Thyroid gland (tissue), 4 donors: ENCODE measurements at regions not wholly inside any gene's neighbourhood (a gene's known extent, or its start where the extent isn't known, plus 50 kb on each side); places are given as distances from the start of the nearest gene placed in this dataset.

Experiments
- DNase-seq, 2 donors: peaks; one replicate each; pipeline ENCODE4 v3.0.0-alpha.2; 2019
- H3K27ac ChIP-seq, 3 donors: fragments of 200-600 bp; sonication (generic); 1 replicate in 2 of 3; 2 replicates in 1 of 3; pipeline ENCODE4 v1.5.1; 2016 to 2019; ENCODE audit warnings: mild to moderate bottlenecking in 1 of 3, moderate library complexity in 1 of 3
- H3K27me3 ChIP-seq: fragments of 200-600 bp; sonication (generic); one replicate; pipeline ENCODE4 v1.5.1; 2019
- H3K36me3 ChIP-seq, 2 donors: fragments of 200-600 bp; sonication (generic); one replicate each; pipeline ENCODE4 v1.5.1; 2016 to 2019
- H3K4me1 ChIP-seq, 2 donors: fragments of 200-600 bp; sonication (generic); one replicate each; pipeline ENCODE4 v1.5.1; 2017 to 2019
- H3K4me3 ChIP-seq, 3 donors: fragments of 200-600 bp; sonication (generic); replicated peaks in 1 of 3; 1 replicate in 2 of 3; 2 replicates in 1 of 3; pipeline ENCODE4 v1.5.1; 2016; ENCODE audit warnings: mild to moderate bottlenecking in 1 of 3
- H3K9me3 ChIP-seq: fragments of 200-600 bp; sonication (generic); one replicate; pipeline ENCODE4 v1.5.1; 2017
- POLR2A ChIP-seq, 2 donors: fragments of 450-650 bp; IDR thresholded peaks; one replicate each; pipeline ENCODE4 v1.6.1; 2017; ENCODE audit warnings: antibody characterized with exemption in 2 of 2, mild to moderate bottlenecking in 2 of 2, moderate library complexity in 1 of 2
- WGBS, 2 donors: methylation state at CpG; one replicate each; pipeline ENCODE4 v1.1.5; 2017; 5-methylcytosine and 5-hydroxymethylcytosine counted together
- intact Hi-C: fragments of 100-400 bp; cut with DNase I; formaldehyde crosslinking; loops from one replicate; pipeline ENCODE4 v1.15.1; 2023
- TF ChIP-seq, protein P1 (sequence below), 6 experiments: fragments of 200-600 bp in 3 of 6; fragments of 450-650 bp in 3 of 6; sonication (generic) in 3 of 6; IDR thresholded peaks; one replicate each; pipeline ENCODE4 v1.5.1; 2016 to 2019; ENCODE audit warnings: antibody characterized with exemption in 6 of 6, mild to moderate bottlenecking in 2 of 6, inconsistent platforms in 1 of 6, moderate library complexity in 1 of 6

DNA sequence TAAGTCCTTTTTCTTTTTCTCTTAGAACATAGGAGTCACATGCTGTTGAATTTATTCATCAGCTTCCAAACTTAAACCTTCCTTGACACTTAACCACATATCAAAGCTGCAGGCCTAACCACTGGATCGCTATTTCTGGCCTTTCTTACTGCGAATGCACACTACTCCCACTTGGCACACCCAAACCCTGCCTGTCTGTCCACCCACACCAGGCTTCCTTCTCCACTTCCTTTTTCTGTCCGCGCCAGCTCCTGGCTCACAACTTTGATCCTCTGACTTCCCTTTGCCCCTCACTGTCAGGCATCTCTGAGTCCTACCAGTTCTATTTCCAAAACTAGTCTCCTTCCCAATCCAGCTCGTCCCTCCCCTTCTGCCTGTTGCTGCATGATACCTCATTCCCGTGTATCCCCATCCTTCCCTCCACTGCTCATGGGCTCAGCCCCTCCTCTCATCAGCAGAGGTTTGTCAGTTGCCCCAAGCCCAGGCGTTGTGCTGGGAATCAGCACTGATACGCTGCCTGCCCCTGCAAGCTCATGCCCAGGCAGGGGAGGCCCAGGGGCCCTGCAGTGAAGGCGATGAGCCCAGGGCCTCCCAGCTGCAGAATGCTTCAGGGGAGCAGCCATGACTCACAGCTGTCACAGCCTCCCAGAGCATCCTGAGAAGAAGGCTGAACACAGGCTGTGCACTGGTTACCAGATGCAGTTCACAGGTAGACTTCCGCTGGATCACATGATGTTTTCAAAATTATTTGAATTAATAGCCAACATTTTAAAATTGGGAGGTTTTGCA is 179.8 kb downstream of the KATNIP start:
- H3K27ac ChIP-seq: no peak overlapping the region
- no peak for TF ChIP-seq POLR2A (IDR thresholded peaks at IDR 0.05)
- TF ChIP-seq, protein P1, sequence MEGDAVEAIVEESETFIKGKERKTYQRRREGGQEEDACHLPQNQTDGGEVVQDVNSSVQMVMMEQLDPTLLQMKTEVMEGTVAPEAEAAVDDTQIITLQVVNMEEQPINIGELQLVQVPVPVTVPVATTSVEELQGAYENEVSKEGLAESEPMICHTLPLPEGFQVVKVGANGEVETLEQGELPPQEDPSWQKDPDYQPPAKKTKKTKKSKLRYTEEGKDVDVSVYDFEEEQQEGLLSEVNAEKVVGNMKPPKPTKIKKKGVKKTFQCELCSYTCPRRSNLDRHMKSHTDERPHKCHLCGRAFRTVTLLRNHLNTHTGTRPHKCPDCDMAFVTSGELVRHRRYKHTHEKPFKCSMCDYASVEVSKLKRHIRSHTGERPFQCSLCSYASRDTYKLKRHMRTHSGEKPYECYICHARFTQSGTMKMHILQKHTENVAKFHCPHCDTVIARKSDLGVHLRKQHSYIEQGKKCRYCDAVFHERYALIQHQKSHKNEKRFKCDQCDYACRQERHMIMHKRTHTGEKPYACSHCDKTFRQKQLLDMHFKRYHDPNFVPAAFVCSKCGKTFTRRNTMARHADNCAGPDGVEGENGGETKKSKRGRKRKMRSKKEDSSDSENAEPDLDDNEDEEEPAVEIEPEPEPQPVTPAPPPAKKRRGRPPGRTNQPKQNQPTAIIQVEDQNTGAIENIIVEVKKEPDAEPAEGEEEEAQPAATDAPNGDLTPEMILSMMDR (IDR thresholded peaks at IDR 0.05): no peak
- H3K4me3 ChIP-seq: no peak overlapping the region
- peaks cover 3 to 16% of the 10 kb centered on the region in 2 donors for H3K4me1 ChIP-seq
- intact Hi-C loops: no loop called here
- peaks cover 0 to 2% of the 10 kb centered on the region in 2 donors for H3K36me3 ChIP-seq
- H3K9me3 ChIP-seq: no peaks in the 10 kb centered on the region
- WGBS, 2 donors: 72 to 87% methylated on average over 10 of the region's 10 CpGs
- no peaks in the 10 kb centered on the region for H3K27me3 ChIP-seq
- no peak for DNase-seq

DNA sequence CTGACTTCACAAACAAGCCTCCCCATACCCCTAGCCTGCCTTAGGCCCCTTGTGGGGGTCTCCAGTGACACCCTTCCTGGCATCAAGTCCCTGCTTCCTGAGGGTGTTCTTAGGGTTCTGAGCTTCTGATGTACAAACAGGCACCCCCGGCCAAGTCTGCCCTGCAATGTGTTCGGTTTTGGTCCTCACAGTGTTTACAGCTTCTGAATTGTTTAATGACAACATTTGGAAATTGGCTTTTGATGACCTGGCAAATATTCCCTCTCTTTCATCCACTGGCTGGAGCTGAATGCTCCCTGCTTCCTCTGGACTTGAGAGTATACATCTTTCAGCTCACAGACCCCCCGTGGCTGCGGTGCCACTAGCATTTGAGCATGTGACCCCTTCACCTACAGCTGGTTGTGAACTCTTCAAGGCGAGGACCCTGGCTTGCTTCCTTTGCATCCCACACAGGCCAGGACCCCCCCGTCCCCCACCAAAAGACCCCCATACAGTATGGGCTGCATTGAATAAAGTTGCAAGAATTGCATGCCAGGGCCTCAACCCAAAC is 180.8 kb downstream of the KATNIP start:
- no peak for DNase-seq
- Histone ChIP-seq H3K9me3 (no peaks in the 10 kb centered on the region), H3K27ac (no peak overlapping the region), H3K4me1 (peaks cover 0 to 8% of the 10 kb centered on the region in 2 donors), H3K27me3 (no peaks in the 10 kb centered on the region), H3K36me3 (peaks cover 0 to 2% of the 10 kb centered on the region in 2 donors), H3K4me3 (no peak overlapping the region)
- TF ChIP-seq, protein P1 (IDR thresholded peaks at IDR 0.05): no peak
- TF ChIP-seq POLR2A (IDR thresholded peaks at IDR 0.05): no peak
- intact Hi-C loops: no loop called here
- WGBS, 2 donors: 92 to 95% methylated on average over 6 of the region's 6 CpGs

DNA sequence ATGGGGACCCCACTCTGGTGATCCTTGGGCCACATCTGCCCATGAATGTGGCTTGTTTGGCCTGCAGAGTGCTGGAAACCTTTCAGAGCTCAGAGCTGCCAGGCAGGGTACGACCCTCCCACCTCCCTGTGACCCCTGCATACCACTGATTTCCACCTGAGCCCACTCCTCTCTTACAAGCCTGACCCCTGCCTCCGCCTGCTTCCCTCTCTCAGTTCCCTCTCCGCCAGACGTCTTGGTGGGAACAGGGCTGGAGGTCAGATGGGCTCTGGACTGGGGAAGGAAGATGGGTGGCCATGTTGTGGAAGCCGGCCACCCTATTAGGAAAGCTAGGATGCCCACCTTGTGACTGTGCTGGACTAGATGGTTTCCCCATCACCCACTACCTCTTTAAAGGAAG is 185.1 kb downstream of the KATNIP start:
- no peak overlapping the region for H3K27ac ChIP-seq
- H3K4me1 ChIP-seq: no peaks in the 10 kb centered on the region
- no peaks in the 10 kb centered on the region for H3K27me3 ChIP-seq
- no peak for DNase-seq
- intact Hi-C loops: no loop called here
- no peak for TF ChIP-seq POLR2A (IDR thresholded peaks at IDR 0.05)
- TF ChIP-seq, protein P1 (IDR thresholded peaks at IDR 0.05): no peak
- 90 to 91% methylated on average over 5 of the region's 5 CpGs for WGBS, 2 donors
- H3K4me3 ChIP-seq: no peak overlapping the region
- no peaks in the 10 kb centered on the region for H3K9me3 ChIP-seq
- H3K36me3 ChIP-seq: peaks cover 0 to 2% of the 10 kb centered on the region in 2 donors

DNA sequence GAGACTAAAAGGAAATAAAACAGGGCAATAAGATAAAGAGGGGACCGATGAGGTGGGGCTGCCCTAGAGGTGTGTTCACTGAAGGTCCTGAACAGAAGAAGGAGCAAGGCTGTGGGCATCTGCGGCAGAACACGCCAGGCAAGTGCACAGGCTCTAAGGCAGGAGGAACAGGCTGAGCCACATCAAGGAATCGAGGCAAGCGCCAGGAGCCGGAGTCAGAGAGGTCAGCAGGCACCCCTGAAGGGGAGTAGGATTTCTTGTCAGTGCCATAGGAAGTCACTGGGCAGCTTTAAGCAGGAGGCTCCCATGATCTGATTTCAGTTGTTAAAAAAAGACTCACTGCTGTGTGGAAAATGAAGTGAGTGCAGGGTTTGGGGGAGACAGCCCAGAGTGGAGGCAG is 186.5 kb downstream of the KATNIP start:
- Histone ChIP-seq H3K27me3 (no peaks in the 10 kb centered on the region), H3K9me3 (no peaks in the 10 kb centered on the region), H3K36me3 (peaks cover 0 to 7% of the 10 kb centered on the region in 2 donors), H3K27ac (no peak overlapping the region), H3K4me3 (no peak overlapping the region), H3K4me1 (no peaks in the 10 kb centered on the region)
- 92 to 94% methylated on average over 6 of the region's 6 CpGs for WGBS, 2 donors
- intact Hi-C loops: no loop called here
- no peak for TF ChIP-seq POLR2A (IDR thresholded peaks at IDR 0.05)
- TF ChIP-seq, protein P1 (IDR thresholded peaks at IDR 0.05): no peak
- DNase-seq: no peak

DNA sequence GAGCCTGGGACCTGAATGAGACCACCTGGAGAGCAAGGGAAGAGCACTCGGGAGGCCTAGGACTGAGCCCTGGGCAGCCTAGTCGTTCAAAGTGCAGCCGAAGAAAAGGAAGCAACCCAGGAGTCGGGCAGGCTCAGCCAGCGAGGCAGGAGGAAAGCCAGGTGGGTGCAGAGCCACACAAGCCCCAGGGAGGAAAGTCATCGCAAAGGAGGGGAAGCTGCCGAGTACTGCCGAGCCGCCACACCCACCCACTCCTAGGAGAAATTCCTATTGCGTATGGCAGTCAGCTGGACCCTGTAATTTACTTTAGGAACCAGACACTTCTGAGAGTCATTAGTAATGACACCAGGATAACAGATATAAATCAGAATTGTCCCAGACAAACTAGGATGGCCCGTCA is 187.6 kb downstream of the KATNIP start:
- TF ChIP-seq, protein P1 (IDR thresholded peaks at IDR 0.05): no peak
- no peak for TF ChIP-seq POLR2A (IDR thresholded peaks at IDR 0.05)
- Histone ChIP-seq H3K27ac (no peak overlapping the region), H3K4me3 (no peak overlapping the region), H3K36me3 (peaks cover 0 to 7% of the 10 kb centered on the region in 2 donors), H3K4me1 (no peaks in the 10 kb centered on the region), H3K27me3 (no peaks in the 10 kb centered on the region), H3K9me3 (no peaks in the 10 kb centered on the region)
- WGBS, 2 donors: 86% methylated on average over 11 of the region's 11 CpGs
- intact Hi-C loops: no loop called here
- no peak for DNase-seq
